ENCODE measurements at regions not wholly inside any gene's neighbourhood (a gene's known extent, or its start where the extent isn't known, plus 50 kb on each side); places are given as distances from the start of the nearest gene placed in this dataset.
"Not testable (repeated sequence)": the region's sequence is repeated elsewhere in the genome, so short reads cannot be mapped to it uniquely, and the experiment has no call there.

DNA sequence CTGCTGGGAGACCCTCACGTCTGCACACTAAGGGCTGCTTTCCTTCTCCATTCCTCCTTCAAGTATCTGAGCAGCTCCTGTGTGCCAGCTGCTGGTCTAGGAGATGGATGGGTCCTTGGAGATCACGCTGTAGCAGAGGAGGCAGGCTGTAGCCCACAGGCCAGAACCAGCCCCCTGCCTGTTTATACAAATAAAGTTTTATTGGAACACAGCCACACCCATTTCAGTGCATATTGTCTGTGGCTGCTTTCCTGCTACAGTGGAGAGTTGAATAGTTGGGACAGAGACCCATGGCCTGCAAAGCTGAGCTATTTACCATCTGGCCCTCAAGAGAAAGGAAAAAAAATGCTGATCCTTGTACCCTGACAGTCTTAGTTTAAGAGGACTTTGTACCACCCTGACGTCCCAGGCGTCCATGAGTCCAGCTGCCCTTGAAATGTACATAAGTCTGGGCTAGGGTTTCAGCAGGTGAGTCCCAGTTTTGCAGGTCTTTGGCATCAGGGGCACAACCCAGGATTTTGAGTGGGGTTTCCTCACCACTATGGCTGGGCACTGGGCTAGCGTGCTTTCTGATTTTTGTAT is 95.8 kb downstream of the DEFB131A start:
- H3K9me3 ChIP-seq (replicated peaks; ENCODE audit: control insufficient read depth, insufficient read depth, low read length); H2AFZ ChIP-seq (ENCODE audit: low read depth, low read length); H4K20me1 ChIP-seq (replicated peaks; ENCODE audit: control insufficient read depth, extremely low read depth, insufficient read depth, low read length); H3K4me2 ChIP-seq (ENCODE audit: insufficient read depth, low read length); FAIRE-seq; dilution Hi-C loops (cut with MboI; ENCODE audit: extremely low pct_ligation_motif_present, low sequenced_read_pairs); DNase-seq (ENCODE audit: low read depth, low spot score); H3K9ac ChIP-seq (replicated peaks; ENCODE audit: extremely low read depth, insufficient read depth, low read length); CTCF ChIA-PET; H3K36me3 ChIP-seq (ENCODE audit: control insufficient read depth in 2 of 2, extremely low read depth in 1 of 2, insufficient read depth in 2 of 2, low read length in 2 of 2); BruUV-seq (replicated peaks); H3K27me3 ChIP-seq (ENCODE audit: control insufficient read depth in 2 of 2, insufficient read depth in 2 of 2, low read length in 2 of 2); H3K4me3 ChIP-seq (replicated peaks in 1 of 3; ENCODE audit: insufficient read depth in 1 of 3, low read depth in 1 of 3, low read length in 3 of 3); POLR2A ChIA-PET; H3K4me1 ChIP-seq (ENCODE audit: control insufficient read depth, extremely low read depth, insufficient read depth, low read length); H3K27ac ChIP-seq (ENCODE audit: insufficient read depth, low read depth, low read length); H3K79me2 ChIP-seq (ENCODE audit: control insufficient read depth, insufficient read depth, low read length); H3K9me1 ChIP-seq (replicated peaks; ENCODE audit: control insufficient read depth, extremely low read depth, insufficient read depth, low read length): not testable (repeated sequence)
- intact Hi-C loops (cut with micrococcal nuclease): loop anchor here (10.0 kb wide), 1 partner anchor 115 kb away; no protein-coding TSS in a partner anchor

DNA sequence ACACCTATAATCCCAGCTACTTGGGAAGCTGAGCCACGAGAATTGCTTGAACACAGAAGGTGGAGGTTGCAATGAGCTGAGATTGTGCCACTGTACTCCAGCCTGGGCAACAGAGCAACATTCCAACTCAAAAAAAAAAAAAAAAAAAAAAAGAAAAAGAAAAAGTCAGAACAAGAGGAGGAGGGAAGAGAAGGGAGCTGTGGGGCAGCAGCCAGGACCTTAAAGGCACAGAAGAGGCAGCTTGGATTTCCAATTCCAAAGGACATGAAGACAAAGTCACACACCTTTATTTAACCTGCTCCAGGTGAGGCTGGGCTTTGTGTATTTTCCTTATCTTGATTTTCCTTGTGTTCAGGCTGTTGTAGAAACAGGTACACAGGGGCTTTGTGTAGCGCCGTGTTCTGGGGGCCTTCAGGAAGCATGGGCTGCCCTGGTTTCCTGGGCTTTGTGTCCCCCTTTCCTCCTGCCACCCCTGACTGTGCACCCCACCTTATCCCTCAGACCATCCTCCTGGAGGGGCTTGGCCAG is 97.2 kb downstream of the DEFB131A start:
- H3K27me3 ChIP-seq (ENCODE audit: control insufficient read depth in 2 of 2, insufficient read depth in 2 of 2, low read length in 2 of 2); H2AFZ ChIP-seq (ENCODE audit: low read depth, low read length); H3K9me1 ChIP-seq (replicated peaks; ENCODE audit: control insufficient read depth, extremely low read depth, insufficient read depth, low read length); H3K4me3 ChIP-seq (replicated peaks in 1 of 3; ENCODE audit: insufficient read depth in 1 of 3, low read depth in 1 of 3, low read length in 3 of 3); DNase-seq (ENCODE audit: low read depth, low spot score); BruUV-seq (replicated peaks); dilution Hi-C loops (cut with MboI; ENCODE audit: extremely low pct_ligation_motif_present, low sequenced_read_pairs); H3K79me2 ChIP-seq (ENCODE audit: control insufficient read depth, insufficient read depth, low read length); H4K20me1 ChIP-seq (replicated peaks; ENCODE audit: control insufficient read depth, extremely low read depth, insufficient read depth, low read length); H3K4me1 ChIP-seq (ENCODE audit: control insufficient read depth, extremely low read depth, insufficient read depth, low read length); H3K9ac ChIP-seq (replicated peaks; ENCODE audit: extremely low read depth, insufficient read depth, low read length); H3K27ac ChIP-seq (ENCODE audit: insufficient read depth, low read depth, low read length); H3K9me3 ChIP-seq (replicated peaks; ENCODE audit: control insufficient read depth, insufficient read depth, low read length); FAIRE-seq; H3K36me3 ChIP-seq (ENCODE audit: control insufficient read depth in 2 of 2, extremely low read depth in 1 of 2, insufficient read depth in 2 of 2, low read length in 2 of 2); intact Hi-C loops (cut with micrococcal nuclease); H3K4me2 ChIP-seq (ENCODE audit: insufficient read depth, low read length); POLR2A ChIA-PET: not testable (repeated sequence)
- CTCF ChIA-PET: interaction anchor here (1.0 to 1.4 kb wide), 2 partner anchors 9 to 18 kb away, joined by 3 to 5 read pairs; no protein-coding TSS in a partner anchor

DNA sequence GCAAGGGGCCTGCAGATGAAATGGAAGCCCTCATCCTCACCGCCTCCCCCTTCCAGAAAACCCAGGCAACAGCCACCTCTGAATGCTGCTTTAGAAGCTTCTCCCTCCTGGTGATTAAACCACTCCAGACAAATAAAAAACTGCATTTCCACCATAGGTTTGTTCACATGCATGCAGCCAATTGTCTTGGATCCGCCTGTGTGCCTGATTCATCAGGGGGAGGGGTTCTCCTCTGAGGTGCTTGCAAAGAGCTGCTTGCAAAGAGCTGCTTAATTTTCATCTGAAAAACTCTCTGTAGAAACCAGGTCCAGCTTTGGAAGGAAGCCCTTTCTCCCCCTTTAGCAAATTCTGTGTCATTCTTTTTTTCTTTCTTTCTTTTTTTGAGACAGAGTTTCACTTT is 100.6 kb downstream of the DEFB131A start:
- H3K4me2 ChIP-seq (ENCODE audit: insufficient read depth, low read length); H3K4me1 ChIP-seq (ENCODE audit: control insufficient read depth, extremely low read depth, insufficient read depth, low read length); CTCF ChIA-PET; intact Hi-C loops (cut with micrococcal nuclease); H3K27ac ChIP-seq (ENCODE audit: insufficient read depth, low read depth, low read length); H3K9ac ChIP-seq (replicated peaks; ENCODE audit: extremely low read depth, insufficient read depth, low read length); DNase-seq (ENCODE audit: low read depth, low spot score); H3K4me3 ChIP-seq (replicated peaks in 1 of 3; ENCODE audit: insufficient read depth in 1 of 3, low read depth in 1 of 3, low read length in 3 of 3); H3K9me3 ChIP-seq (replicated peaks; ENCODE audit: control insufficient read depth, insufficient read depth, low read length); POLR2A ChIA-PET; H3K9me1 ChIP-seq (replicated peaks; ENCODE audit: control insufficient read depth, extremely low read depth, insufficient read depth, low read length); H3K36me3 ChIP-seq (ENCODE audit: control insufficient read depth in 2 of 2, extremely low read depth in 1 of 2, insufficient read depth in 2 of 2, low read length in 2 of 2); dilution Hi-C loops (cut with MboI; ENCODE audit: extremely low pct_ligation_motif_present, low sequenced_read_pairs); BruUV-seq (replicated peaks); FAIRE-seq; H2AFZ ChIP-seq (ENCODE audit: low read depth, low read length); H3K79me2 ChIP-seq (ENCODE audit: control insufficient read depth, insufficient read depth, low read length); H4K20me1 ChIP-seq (replicated peaks; ENCODE audit: control insufficient read depth, extremely low read depth, insufficient read depth, low read length); H3K27me3 ChIP-seq (ENCODE audit: control insufficient read depth in 2 of 2, insufficient read depth in 2 of 2, low read length in 2 of 2): not testable (repeated sequence)

DNA sequence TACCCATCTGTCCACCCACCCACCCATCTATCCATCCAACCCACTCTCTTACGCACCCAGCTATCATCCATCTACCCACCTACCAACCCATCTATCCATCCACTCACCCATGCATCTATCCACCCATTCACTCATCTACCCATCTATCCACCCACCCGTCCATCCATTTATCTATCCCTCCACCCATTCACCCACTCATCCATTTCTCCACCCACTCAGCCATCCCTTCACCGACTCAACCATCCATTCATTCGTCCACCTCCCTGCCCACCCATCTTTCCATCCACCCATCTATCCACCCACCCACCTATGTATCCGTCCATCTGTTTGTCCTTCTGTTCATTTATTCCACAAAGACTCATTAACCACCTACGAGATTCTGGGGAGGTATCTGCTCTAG is 103.3 kb downstream of the DEFB131A start:
- dilution Hi-C loops (cut with MboI; ENCODE audit: extremely low pct_ligation_motif_present, low sequenced_read_pairs); H3K79me2 ChIP-seq (ENCODE audit: control insufficient read depth, insufficient read depth, low read length); H3K27me3 ChIP-seq (ENCODE audit: control insufficient read depth in 2 of 2, insufficient read depth in 2 of 2, low read length in 2 of 2); H4K20me1 ChIP-seq (replicated peaks; ENCODE audit: control insufficient read depth, extremely low read depth, insufficient read depth, low read length); POLR2A ChIA-PET; H3K9me3 ChIP-seq (replicated peaks; ENCODE audit: control insufficient read depth, insufficient read depth, low read length); H3K9ac ChIP-seq (replicated peaks; ENCODE audit: extremely low read depth, insufficient read depth, low read length); H2AFZ ChIP-seq (ENCODE audit: low read depth, low read length); H3K9me1 ChIP-seq (replicated peaks; ENCODE audit: control insufficient read depth, extremely low read depth, insufficient read depth, low read length); FAIRE-seq; H3K4me2 ChIP-seq (ENCODE audit: insufficient read depth, low read length); H3K4me3 ChIP-seq (replicated peaks in 1 of 3; ENCODE audit: insufficient read depth in 1 of 3, low read depth in 1 of 3, low read length in 3 of 3); intact Hi-C loops (cut with micrococcal nuclease); BruUV-seq (replicated peaks); H3K36me3 ChIP-seq (ENCODE audit: control insufficient read depth in 2 of 2, extremely low read depth in 1 of 2, insufficient read depth in 2 of 2, low read length in 2 of 2); H3K4me1 ChIP-seq (ENCODE audit: control insufficient read depth, extremely low read depth, insufficient read depth, low read length); DNase-seq (ENCODE audit: low read depth, low spot score); H3K27ac ChIP-seq (ENCODE audit: insufficient read depth, low read depth, low read length): not testable (repeated sequence)
- CTCF ChIA-PET: interaction anchor here (0.7 kb wide), 1 partner anchor 50 kb away, joined by 3 read pairs; no protein-coding TSS in a partner anchor

Data from endothelial cell of umbilical vein (primary cell).